Hepatocyte (in vitro differentiated cells): ENCODE measurements at regions not wholly inside any gene's neighbourhood (a gene's known extent, or its start where the extent isn't known, plus 50 kb on each side); places are given as distances from the start of the nearest gene placed in this dataset.

ENCODE experiments used
- DNase-seq: peaks from one replicate; pipeline ENCODE4 v3.0.0-alpha.2; 2016; ENCODE audit warnings: low spot score
- H2AFZ ChIP-seq: fragments of 200-600 bp; sonication (generic); 2 replicates; pipeline ENCODE4 v1.6.0; 2016; ENCODE audit warnings: antibody characterized with exemption, mild to moderate bottlenecking
- H3K27ac ChIP-seq: fragments of 200-600 bp; sonication (generic); 2 replicates; pipeline ENCODE4 v1.5.1; 2016; ENCODE audit warnings: mild to moderate bottlenecking
- H3K27me3 ChIP-seq: fragments of 200-600 bp; sonication (generic); 2 replicates; pipeline ENCODE4 v1.6.1; 2016
- H3K36me3 ChIP-seq: fragments of 200-600 bp; sonication (generic); replicated peaks from 2 replicates; pipeline ENCODE4 v1.5.1; 2016; ENCODE audit warnings: low read depth; ENCODE audit not compliant: insufficient read depth
- H3K4me1 ChIP-seq: fragments of 200-600 bp; sonication (generic); 2 replicates; pipeline ENCODE4 v1.5.1; 2016; ENCODE audit warnings: mild to moderate bottlenecking, moderate library complexity; ENCODE audit not compliant: insufficient read depth
- H3K4me2 ChIP-seq: fragments of 200-600 bp; sonication (generic); 2 replicates; pipeline ENCODE4 v1.6.0; 2016
- H3K4me3 ChIP-seq: fragments of 200-600 bp; sonication (generic); 2 replicates; pipeline ENCODE4 v1.5.1; 2016; ENCODE audit warnings: mild to moderate bottlenecking
- H3K79me2 ChIP-seq: fragments of 200-600 bp; sonication (generic); 2 replicates; pipeline ENCODE4 v1.6.0; 2017; ENCODE audit warnings: mild to moderate bottlenecking
- H3K9me2 ChIP-seq: fragments of 200-600 bp; sonication (generic); replicated peaks from 2 replicates; pipeline ENCODE4 v1.6.0; 2017; ENCODE audit warnings: mild to moderate bottlenecking; ENCODE audit not compliant: insufficient read depth
- H3K9me3 ChIP-seq: fragments of 200-600 bp; sonication (generic); 2 replicates; pipeline ENCODE4 v1.5.1; 2016; ENCODE audit warnings: low read depth, mild to moderate bottlenecking
- H4K20me1 ChIP-seq: fragments of 200-600 bp; sonication (generic); 2 replicates; pipeline ENCODE4 v1.6.0; 2016; ENCODE audit warnings: mild to moderate bottlenecking; ENCODE audit not compliant: insufficient read depth, poor library complexity, severe bottlenecking
- EZH2 ChIP-seq: fragments of 200-600 bp; sonication (generic); IDR thresholded peaks from 2 replicates; pipeline ENCODE4 v1.6.1; 2016; ENCODE audit warnings: antibody characterized with exemption, mild to moderate bottlenecking, borderline replicate concordance
- EZH2phosphoT487 ChIP-seq: fragments of 200-600 bp; sonication (generic); IDR thresholded peaks from one replicate; pipeline ENCODE4 v1.6.1; 2018; ENCODE audit warnings: antibody characterized with exemption, mild to moderate bottlenecking, low read depth, moderate library complexity; ENCODE audit not compliant: unreplicated experiment, severe bottlenecking
- WGBS: methylation state at CpG from one replicate; pipeline ENCODE4 v1.1.6; 2016; ENCODE audit warnings: low lambda C conversion rate; ENCODE audit errors: missing lambda C conversion rate; 5-methylcytosine and 5-hydroxymethylcytosine counted together
- TF ChIP-seq, protein P1 (sequence below): fragments of 200-600 bp; sonication (generic); IDR thresholded peaks from 2 replicates; pipeline ENCODE4 v1.5.1; 2016; ENCODE audit warnings: antibody characterized with exemption, mild to moderate bottlenecking; ENCODE audit not compliant: poor library complexity

GRCh38 chr14:101228949-101229541 lies 325.5 kb upstream of the RTL1 start:
- no peaks in the 10 kb centered on the region for H3K9me3 ChIP-seq
- H3K79me2 ChIP-seq, result no peaks in the 10 kb centered on the region
- H3K36me3 ChIP-seq, result no peaks in the 10 kb centered on the region
- H3K27me3 ChIP-seq, result no peaks in the 10 kb centered on the region
- no peak overlapping the region for H3K4me2 ChIP-seq
- peaks cover 43% of the 10 kb centered on the region for H3K4me1 ChIP-seq
- no peaks in the 10 kb centered on the region for H3K9me2 ChIP-seq
- no peak overlapping the region for H2AFZ ChIP-seq
- no peak overlapping the region for H3K27ac ChIP-seq
- 94% methylated on average over 17 of the region's 17 CpGs for WGBS
- H4K20me1 ChIP-seq, result no peaks in the 10 kb centered on the region
- TF ChIP-seq, protein P1, sequence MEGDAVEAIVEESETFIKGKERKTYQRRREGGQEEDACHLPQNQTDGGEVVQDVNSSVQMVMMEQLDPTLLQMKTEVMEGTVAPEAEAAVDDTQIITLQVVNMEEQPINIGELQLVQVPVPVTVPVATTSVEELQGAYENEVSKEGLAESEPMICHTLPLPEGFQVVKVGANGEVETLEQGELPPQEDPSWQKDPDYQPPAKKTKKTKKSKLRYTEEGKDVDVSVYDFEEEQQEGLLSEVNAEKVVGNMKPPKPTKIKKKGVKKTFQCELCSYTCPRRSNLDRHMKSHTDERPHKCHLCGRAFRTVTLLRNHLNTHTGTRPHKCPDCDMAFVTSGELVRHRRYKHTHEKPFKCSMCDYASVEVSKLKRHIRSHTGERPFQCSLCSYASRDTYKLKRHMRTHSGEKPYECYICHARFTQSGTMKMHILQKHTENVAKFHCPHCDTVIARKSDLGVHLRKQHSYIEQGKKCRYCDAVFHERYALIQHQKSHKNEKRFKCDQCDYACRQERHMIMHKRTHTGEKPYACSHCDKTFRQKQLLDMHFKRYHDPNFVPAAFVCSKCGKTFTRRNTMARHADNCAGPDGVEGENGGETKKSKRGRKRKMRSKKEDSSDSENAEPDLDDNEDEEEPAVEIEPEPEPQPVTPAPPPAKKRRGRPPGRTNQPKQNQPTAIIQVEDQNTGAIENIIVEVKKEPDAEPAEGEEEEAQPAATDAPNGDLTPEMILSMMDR, result peak; percentile 12
- TF ChIP-seq EZH2, result no peak
- H3K4me3 ChIP-seq, result no peak overlapping the region
- no peak for DNase-seq

GRCh38 chr14:101229666-101230065 lies 326.1 kb upstream of the RTL1 start:
- no peaks in the 10 kb centered on the region for H3K9me3 ChIP-seq
- H3K4me2 ChIP-seq, result no peak overlapping the region
- H3K79me2 ChIP-seq, result no peaks in the 10 kb centered on the region
- H3K36me3 ChIP-seq, result no peaks in the 10 kb centered on the region
- no peaks in the 10 kb centered on the region for H3K9me2 ChIP-seq
- no peak overlapping the region for H2AFZ ChIP-seq
- H4K20me1 ChIP-seq, result no peaks in the 10 kb centered on the region
- WGBS, result 81% methylated on average over 8 of the region's 27 CpGs
- peaks cover 42% of the 10 kb centered on the region for H3K4me1 ChIP-seq
- H3K27ac ChIP-seq, result no peak overlapping the region
- no peaks in the 10 kb centered on the region for H3K27me3 ChIP-seq
- TF ChIP-seq EZH2 (no peak), EZH2phosphoT487 (no peak)
- TF ChIP-seq, protein P1, result no peak
- no peak overlapping the region for H3K4me3 ChIP-seq
- no peak for DNase-seq

DNA sequence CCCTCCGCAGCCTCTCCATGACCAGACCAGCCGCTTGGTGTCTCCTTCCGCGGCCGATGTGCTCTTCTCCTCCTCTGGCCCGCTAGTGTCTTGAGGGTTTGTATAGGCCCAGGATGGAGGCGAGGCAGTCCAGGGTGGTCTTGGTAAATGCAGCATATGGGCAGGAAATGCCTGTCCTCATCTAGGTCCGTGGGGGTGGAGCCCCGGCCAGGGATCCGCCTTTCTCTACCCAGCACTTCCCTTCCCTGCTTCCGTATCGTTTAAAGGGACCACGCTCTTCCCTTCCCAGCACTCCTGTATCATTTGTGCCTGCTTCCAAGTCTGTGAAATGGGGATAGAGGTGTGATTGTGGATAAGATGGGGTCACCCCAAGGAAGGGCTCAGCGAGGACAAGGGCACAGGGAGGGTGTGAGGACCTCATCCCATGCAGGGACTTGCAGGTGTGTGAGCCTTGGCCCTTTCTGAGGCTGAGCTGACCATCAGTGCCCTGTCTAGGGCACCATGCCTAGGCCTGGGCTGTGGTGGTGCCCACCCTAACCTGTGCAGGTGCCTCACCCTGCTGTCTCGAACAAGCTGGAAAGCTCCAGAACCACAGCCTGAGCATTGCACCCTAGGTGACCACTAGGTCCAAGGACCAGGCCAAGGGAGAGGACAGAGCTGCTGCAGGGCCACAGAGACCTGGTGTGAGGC lies 326.8 kb upstream of the RTL1 start:
- H4K20me1 ChIP-seq, result no peaks in the 10 kb centered on the region
- peaks cover 37% of the 10 kb centered on the region for H3K4me1 ChIP-seq
- DNase-seq, result no peak
- no peak overlapping the region for H3K27ac ChIP-seq
- 94% methylated on average over 15 of the region's 15 CpGs for WGBS
- no peak overlapping the region for H3K4me2 ChIP-seq
- H2AFZ ChIP-seq, result no peak overlapping the region
- no peaks in the 10 kb centered on the region for H3K36me3 ChIP-seq
- no peaks in the 10 kb centered on the region for H3K9me3 ChIP-seq
- TF ChIP-seq EZH2 (no peak), EZH2phosphoT487 (no peak)
- TF ChIP-seq, protein P1, result no peak
- no peaks in the 10 kb centered on the region for H3K27me3 ChIP-seq
- H3K4me3 ChIP-seq, result no peak overlapping the region
- H3K79me2 ChIP-seq, result no peaks in the 10 kb centered on the region
- H3K9me2 ChIP-seq, result no peaks in the 10 kb centered on the region
